ENCODE measurements at regions not wholly inside any gene's neighbourhood (a gene's known extent, or its start where the extent isn't known, plus 50 kb on each side); places are given as distances from the start of the nearest gene placed in this dataset.
"Not testable (repeated sequence)": the region's sequence is repeated elsewhere in the genome, so short reads cannot be mapped to it uniquely, and the experiment has no call there.

- ATAC-seq, result no peak
Observed at GRCh38 chr2:15810477-15811150, 129.7 kb upstream of the MYCN start.

- ATAC-seq, result no peak
Observed at GRCh38 chr2:15811367-15811766, 129.0 kb upstream of the MYCN start.

- no peak for ATAC-seq
Observed at GRCh38 chr2:15812187-15812780, 128.1 kb upstream of the MYCN start.

- ATAC-seq, result no peak
Observed at GRCh38 chr2:15813481-15814266, 126.7 kb upstream of the MYCN start.

- ATAC-seq, result no peak
Observed at GRCh38 chr2:15814403-15814802, 125.9 kb upstream of the MYCN start.

GRCh38 chr2:15814946-15815345 lies 125.4 kb upstream of the MYCN start:
- ATAC-seq, result no peak

GRCh38 chr2:15816226-15816625 lies 124.1 kb upstream of the MYCN start:
- no peak for ATAC-seq

GRCh38 chr2:15816674-15817406 lies 123.5 kb upstream of the MYCN start:
- ATAC-seq, result no peak

- no peak for ATAC-seq
Observed at GRCh38 chr2:15817748-15818147, 122.6 kb upstream of the MYCN start.

GRCh38 chr2:15818318-15818753 lies 122.0 kb upstream of the MYCN start:
- no peak for ATAC-seq

- no peak for ATAC-seq
Observed at GRCh38 chr2:15818881-15819280, 121.5 kb upstream of the MYCN start.

GRCh38 chr2:15819562-15820256 lies 120.6 kb upstream of the MYCN start:
- no peak for ATAC-seq

GRCh38 chr2:15820257-15820566 lies 120.1 kb upstream of the MYCN start:
- no peak for ATAC-seq

- no peak for ATAC-seq
Observed at GRCh38 chr2:15820927-15821326, 119.4 kb upstream of the MYCN start.

GRCh38 chr2:15822151-15823044 lies 118.0 kb upstream of the MYCN start:
- ATAC-seq, result no peak

GRCh38 chr2:15823459-15824396 lies 116.6 kb upstream of the MYCN start:
- ATAC-seq, result no peak

GRCh38 chr2:15824467-15824866 lies 115.9 kb upstream of the MYCN start:
- ATAC-seq, result not testable (repeated sequence)

GRCh38 chr2:15825276-15825980 lies 114.9 kb upstream of the MYCN start:
- ATAC-seq, result no peak

- ATAC-seq, result peak; percentile 56
Observed at GRCh38 chr2:15826273-15826717, 114.1 kb upstream of the MYCN start.

- no peak for ATAC-seq
Observed at GRCh38 chr2:15827001-15827400, 113.3 kb upstream of the MYCN start.
